Thyroid gland (tissue), 4 donors: ENCODE measurements at regions not wholly inside any gene's neighbourhood (a gene's known extent, or its start where the extent isn't known, plus 50 kb on each side); places are given as distances from the start of the nearest gene placed in this dataset.

ENCODE experiments used
- POLR2A ChIP-seq, 2 donors: fragments of 450-650 bp; IDR thresholded peaks; one replicate each; pipeline ENCODE4 v1.6.1; 2017; ENCODE audit warnings: antibody characterized with exemption in 2 of 2, mild to moderate bottlenecking in 2 of 2, moderate library complexity in 1 of 2
- TF ChIP-seq, protein P1 (sequence below), 6 experiments: fragments of 200-600 bp in 3 of 6; fragments of 450-650 bp in 3 of 6; sonication (generic) in 3 of 6; IDR thresholded peaks; one replicate each; pipeline ENCODE4 v1.5.1; 2016 to 2019; ENCODE audit warnings: antibody characterized with exemption in 6 of 6, mild to moderate bottlenecking in 2 of 6, inconsistent platforms in 1 of 6, moderate library complexity in 1 of 6

DNA sequence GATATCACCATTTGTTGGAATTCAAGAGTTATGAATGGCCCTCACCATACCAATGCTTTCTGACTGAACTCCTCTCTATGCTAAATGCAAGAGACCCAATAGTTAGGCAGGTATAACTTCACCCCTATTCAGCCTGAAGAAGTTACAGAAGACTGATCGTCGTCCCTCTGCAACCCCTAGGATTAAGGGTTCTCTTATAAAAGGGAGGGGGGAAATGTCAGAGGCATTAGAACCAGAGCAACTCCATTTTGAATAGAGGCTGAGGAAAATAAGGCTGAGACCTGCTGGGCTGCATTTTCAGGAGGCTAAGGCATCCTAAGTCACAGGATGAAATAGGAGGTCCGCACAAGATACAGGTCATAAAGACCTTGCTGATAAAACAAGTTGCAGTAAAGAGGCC, 494.3 kb downstream of the SPRY1 start:
- TF ChIP-seq, protein P1, sequence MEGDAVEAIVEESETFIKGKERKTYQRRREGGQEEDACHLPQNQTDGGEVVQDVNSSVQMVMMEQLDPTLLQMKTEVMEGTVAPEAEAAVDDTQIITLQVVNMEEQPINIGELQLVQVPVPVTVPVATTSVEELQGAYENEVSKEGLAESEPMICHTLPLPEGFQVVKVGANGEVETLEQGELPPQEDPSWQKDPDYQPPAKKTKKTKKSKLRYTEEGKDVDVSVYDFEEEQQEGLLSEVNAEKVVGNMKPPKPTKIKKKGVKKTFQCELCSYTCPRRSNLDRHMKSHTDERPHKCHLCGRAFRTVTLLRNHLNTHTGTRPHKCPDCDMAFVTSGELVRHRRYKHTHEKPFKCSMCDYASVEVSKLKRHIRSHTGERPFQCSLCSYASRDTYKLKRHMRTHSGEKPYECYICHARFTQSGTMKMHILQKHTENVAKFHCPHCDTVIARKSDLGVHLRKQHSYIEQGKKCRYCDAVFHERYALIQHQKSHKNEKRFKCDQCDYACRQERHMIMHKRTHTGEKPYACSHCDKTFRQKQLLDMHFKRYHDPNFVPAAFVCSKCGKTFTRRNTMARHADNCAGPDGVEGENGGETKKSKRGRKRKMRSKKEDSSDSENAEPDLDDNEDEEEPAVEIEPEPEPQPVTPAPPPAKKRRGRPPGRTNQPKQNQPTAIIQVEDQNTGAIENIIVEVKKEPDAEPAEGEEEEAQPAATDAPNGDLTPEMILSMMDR (IDR thresholded peaks at IDR 0.05): no peak
- no peak for TF ChIP-seq POLR2A (IDR thresholded peaks at IDR 0.05)
